ENCODE measurements at regions not wholly inside any gene's neighbourhood (a gene's known extent, or its start where the extent isn't known, plus 50 kb on each side); places are given as distances from the start of the nearest gene placed in this dataset.

GRCh38 chr3:124456506-124456905, 273.7 kb upstream of the UMPS start:
- Histone ChIP-seq H3K4me1 (ENCODE audit: insufficient read depth, low read length) (no peaks in the 10 kb centered on the region), H3K9ac (ENCODE audit: insufficient read depth, low read depth, low read length) (no peak overlapping the region), H3K79me2 (ENCODE audit: insufficient read depth, low read length) (no peaks in the 10 kb centered on the region), H3K27me3 (ENCODE audit: control insufficient read depth in 1 of 2, insufficient read depth in 2 of 2, low read length in 2 of 2) (peaks cover 2 to 11% of the 10 kb centered on the region in 2 experiments; a peak in 2 of 5 replicates), H3K27ac (ENCODE audit: extremely low read length, insufficient read depth, low read length) (no peak overlapping the region), H3K4me3 (replicated peaks in 1 of 3; ENCODE audit: insufficient read depth in 1 of 3, low read depth in 2 of 3, low read length in 3 of 3) (no peak overlapping the region), H3K4me2 (ENCODE audit: low read depth, low read length) (no peak overlapping the region), H3K36me3 (replicated peaks in 1 of 2; ENCODE audit: control insufficient read depth in 1 of 2, insufficient read depth in 2 of 2, low read length in 2 of 2) (no peaks in the 10 kb centered on the region), H4K20me1 (ENCODE audit: insufficient read depth, low read length) (no peaks in the 10 kb centered on the region), H2AFZ (ENCODE audit: low read length) (no peak overlapping the region), H3K9me3 (ENCODE audit: low read length) (no peaks in the 10 kb centered on the region)
- ATAC-seq (no peak), FAIRE-seq (no peak), DNase-seq (ENCODE audit: low spot score) (no peak)
- ChIA-PET CTCF (ENCODE audit: low intra/inter-chr PET ratio, low total read pairs) (no interaction called here), POLR2A (no interaction called here)
- WGBS (ENCODE audit: low lambda C conversion rate) = 60% methylated on average over 11 of the region's 11 CpGs
- in situ Hi-C loops (cut with HindIII; ENCODE audit: extremely low pct_ligation_motif_present, low pct_unique_long_range_greater_than_20kb) = no loop called here
- BruUV-seq (replicated peaks) = no TSS peak
- intact Hi-C loops (cut with micrococcal nuclease; ENCODE audit: unreplicated experiment) = no loop called here
- TF ChIP-seq, protein P1, sequence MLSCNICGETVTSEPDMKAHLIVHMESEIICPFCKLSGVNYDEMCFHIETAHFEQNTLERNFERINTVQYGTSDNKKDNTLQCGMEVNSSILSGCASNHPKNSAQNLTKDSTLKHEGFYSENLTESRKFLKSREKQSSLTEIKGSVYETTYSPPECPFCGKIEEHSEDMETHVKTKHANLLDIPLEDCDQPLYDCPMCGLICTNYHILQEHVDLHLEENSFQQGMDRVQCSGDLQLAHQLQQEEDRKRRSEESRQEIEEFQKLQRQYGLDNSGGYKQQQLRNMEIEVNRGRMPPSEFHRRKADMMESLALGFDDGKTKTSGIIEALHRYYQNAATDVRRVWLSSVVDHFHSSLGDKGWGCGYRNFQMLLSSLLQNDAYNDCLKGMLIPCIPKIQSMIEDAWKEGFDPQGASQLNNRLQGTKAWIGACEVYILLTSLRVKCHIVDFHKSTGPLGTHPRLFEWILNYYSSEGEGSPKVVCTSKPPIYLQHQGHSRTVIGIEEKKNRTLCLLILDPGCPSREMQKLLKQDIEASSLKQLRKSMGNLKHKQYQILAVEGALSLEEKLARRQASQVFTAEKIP (CRISPR knock-in tag; IDR thresholded peaks at IDR 0.05; ENCODE audit: borderline replicate concordance) = no peak
- no peak for TF ChIP-seq ZNF263 (CRISPR knock-in tag; IDR thresholded peaks at IDR 0.05)
- TF ChIP-seq CTCF (CRISPR knock-in tag; IDR thresholded peaks at IDR 0.05) = no peak
- no peak for TF ChIP-seq RFXANK (CRISPR knock-in tag; IDR thresholded peaks at IDR 0.05)
- no peak for TF ChIP-seq ZNF629 (CRISPR knock-in tag; conservative IDR thresholded peaks at IDR 0.05)
- no peak for TF ChIP-seq SAFB2 (CRISPR knock-in tag; IDR thresholded peaks at IDR 0.05; ENCODE audit: borderline replicate concordance, low read depth)

All from HepG2 (cell line).